Endodermal cell (in vitro differentiated cells): ENCODE measurements at regions not wholly inside any gene's neighbourhood (a gene's known extent, or its start where the extent isn't known, plus 50 kb on each side); places are given as distances from the start of the nearest gene placed in this dataset.

Source experiments
- DNase-seq: peaks from one replicate; pipeline ENCODE4 v3.0.0-alpha.2; 2017
- H3K27ac ChIP-seq: 2 replicates; pipeline ENCODE4 v1.5.1; 2013; ENCODE audit warnings: mild to moderate bottlenecking, low read depth, low read length, moderate library complexity
- H3K27me3 ChIP-seq: 2 replicates; pipeline ENCODE4 v1.6.1; 2013; ENCODE audit warnings: mild to moderate bottlenecking, low read length, moderate library complexity; ENCODE audit not compliant: insufficient read depth, control insufficient read depth, poor library complexity, severe bottlenecking
- H3K36me3 ChIP-seq: 2 replicates; pipeline ENCODE4 v1.7.0; 2013; ENCODE audit warnings: mild to moderate bottlenecking, low read length, moderate library complexity; ENCODE audit not compliant: control insufficient read depth, insufficient read depth
- H3K4me1 ChIP-seq: one replicate; pipeline ENCODE4 v1.7.0; 2013; ENCODE audit warnings: low read length; ENCODE audit not compliant: control insufficient read depth, insufficient read depth
- H3K4me3 ChIP-seq: 2 replicates; pipeline ENCODE4 v1.5.1; 2013; ENCODE audit warnings: mild to moderate bottlenecking, low read length, moderate library complexity
- H3K9ac ChIP-seq: 2 replicates; pipeline ENCODE4 v1.6.1; 2013; ENCODE audit warnings: mild to moderate bottlenecking, low read length, moderate library complexity; ENCODE audit not compliant: poor library complexity, severe bottlenecking; ENCODE audit errors: extremely low read depth
- H3K9me3 ChIP-seq: 2 replicates; pipeline ENCODE4 v1.6.1; 2013; ENCODE audit warnings: mild to moderate bottlenecking, low read length, moderate library complexity; ENCODE audit not compliant: control insufficient read depth
- H3K27ac Mint-ChIP-seq: 2 replicates; pipeline ENCODE4 v1.8.0; 2020; ENCODE audit warnings: mixed read lengths
- H3K27me3 Mint-ChIP-seq: 2 replicates; pipeline ENCODE4 v1.8.0; 2021; ENCODE audit warnings: mild to moderate bottlenecking, mixed read lengths; ENCODE audit not compliant: insufficient read depth
- H3K36me3 Mint-ChIP-seq: 2 replicates; pipeline ENCODE4 v1.8.0; 2020; ENCODE audit warnings: low read depth, mixed read lengths
- H3K4me1 Mint-ChIP-seq: 2 replicates; pipeline ENCODE4 v1.8.0; 2020; ENCODE audit warnings: mixed read lengths
- H3K4me3 Mint-ChIP-seq: 2 replicates; pipeline ENCODE4 v1.8.0; 2020; ENCODE audit warnings: mild to moderate bottlenecking, moderate library complexity, mixed read lengths
- H3K9me3 Mint-ChIP-seq: 2 replicates; pipeline ENCODE4 v1.8.0; 2020; ENCODE audit warnings: mild to moderate bottlenecking, mixed read lengths
- WGBS, 2 experiments: methylation state at CpG; one replicate each; pipeline versions ENCODE4 v1.1.5 to v1.1.7; 2013; ENCODE audit warnings: missing lambda C conversion rate in 2 of 2, mixed read lengths in 1 of 2; ENCODE audit not compliant: insufficient coverage in 1 of 2, insufficient read length in 1 of 2; 5-methylcytosine and 5-hydroxymethylcytosine counted together
- TF ChIP-seq, protein P1 (sequence below): fragments of 200-600 bp; sonication (generic); conservative IDR thresholded peaks from 2 replicates; pipeline ENCODE4 v1.5.0; 2021; ENCODE audit warnings: antibody characterized with exemption, mild to moderate bottlenecking

DNA sequence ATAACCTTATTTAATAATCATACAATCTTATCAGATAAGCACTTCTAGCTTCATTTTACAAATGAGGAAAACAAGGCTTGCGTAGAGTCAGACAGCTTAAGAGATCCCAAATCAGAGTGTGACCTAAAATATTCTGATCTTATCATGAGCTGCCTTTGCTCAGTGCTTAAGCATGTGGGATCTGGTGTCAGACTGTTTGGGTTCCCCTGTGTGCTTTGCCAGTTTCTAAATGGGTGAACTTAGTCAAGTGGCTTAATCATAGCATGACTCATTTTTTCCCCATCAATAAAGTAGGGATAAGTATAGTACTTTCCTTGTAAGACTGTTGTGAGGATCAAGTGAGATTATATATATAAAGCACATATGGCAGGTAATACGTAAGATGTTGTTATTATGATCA lies 612.6 kb upstream of the C16orf82 start:
- H3K27me3 ChIP-seq, result no peaks in the 10 kb centered on the region
- no peaks in the 10 kb centered on the region for H3K4me1 ChIP-seq
- H3K4me3 Mint-ChIP-seq, result no peak overlapping the region
- no peak for DNase-seq
- H3K9ac ChIP-seq, result no peak overlapping the region
- no peak overlapping the region for H3K27ac ChIP-seq
- H3K4me3 ChIP-seq, result no peak overlapping the region
- WGBS, 2 experiments, result 97% methylated on average over 1 of the region's 2 CpGs; no CpG with 5 or more reads in 1 of the 2 experiments
- H3K36me3 ChIP-seq, result no peaks in the 10 kb centered on the region
- no peaks in the 10 kb centered on the region for H3K27me3 Mint-ChIP-seq
- no peak overlapping the region for H3K27ac Mint-ChIP-seq
- peaks cover 5% of the 10 kb centered on the region for H3K9me3 Mint-ChIP-seq
- peaks cover 11% of the 10 kb centered on the region for H3K9me3 ChIP-seq
- H3K36me3 Mint-ChIP-seq, result no peaks in the 10 kb centered on the region
- TF ChIP-seq, protein P1, sequence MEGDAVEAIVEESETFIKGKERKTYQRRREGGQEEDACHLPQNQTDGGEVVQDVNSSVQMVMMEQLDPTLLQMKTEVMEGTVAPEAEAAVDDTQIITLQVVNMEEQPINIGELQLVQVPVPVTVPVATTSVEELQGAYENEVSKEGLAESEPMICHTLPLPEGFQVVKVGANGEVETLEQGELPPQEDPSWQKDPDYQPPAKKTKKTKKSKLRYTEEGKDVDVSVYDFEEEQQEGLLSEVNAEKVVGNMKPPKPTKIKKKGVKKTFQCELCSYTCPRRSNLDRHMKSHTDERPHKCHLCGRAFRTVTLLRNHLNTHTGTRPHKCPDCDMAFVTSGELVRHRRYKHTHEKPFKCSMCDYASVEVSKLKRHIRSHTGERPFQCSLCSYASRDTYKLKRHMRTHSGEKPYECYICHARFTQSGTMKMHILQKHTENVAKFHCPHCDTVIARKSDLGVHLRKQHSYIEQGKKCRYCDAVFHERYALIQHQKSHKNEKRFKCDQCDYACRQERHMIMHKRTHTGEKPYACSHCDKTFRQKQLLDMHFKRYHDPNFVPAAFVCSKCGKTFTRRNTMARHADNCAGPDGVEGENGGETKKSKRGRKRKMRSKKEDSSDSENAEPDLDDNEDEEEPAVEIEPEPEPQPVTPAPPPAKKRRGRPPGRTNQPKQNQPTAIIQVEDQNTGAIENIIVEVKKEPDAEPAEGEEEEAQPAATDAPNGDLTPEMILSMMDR, result no peak
- H3K4me1 Mint-ChIP-seq, result peaks cover 3% of the 10 kb centered on the region

DNA sequence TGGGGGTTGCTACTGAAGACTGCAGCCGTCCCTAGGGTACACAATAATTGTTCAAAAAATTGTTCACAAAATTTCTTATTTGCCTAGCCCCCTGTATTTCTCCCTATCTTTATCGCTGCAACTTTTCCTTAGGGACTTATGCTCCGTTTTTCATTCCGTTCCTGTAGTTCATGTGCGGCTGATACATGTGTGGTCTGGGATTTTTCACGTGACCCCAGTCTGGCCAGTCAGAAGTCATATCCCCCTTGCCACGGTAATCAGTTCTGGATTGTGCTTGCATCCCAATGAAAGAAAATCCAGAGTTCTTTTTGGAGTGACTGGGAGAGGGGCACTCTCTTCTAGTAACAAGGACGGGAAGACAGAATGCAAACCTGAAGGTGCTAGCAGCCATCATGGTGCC lies 610.7 kb upstream of the C16orf82 start:
- WGBS, 2 experiments, result 87 to 89% methylated on average over 6 to 8 of the region's 8 CpGs
- H3K9me3 Mint-ChIP-seq, result peaks cover 4% of the 10 kb centered on the region
- peaks cover 3% of the 10 kb centered on the region for H3K4me1 Mint-ChIP-seq
- Histone ChIP-seq H3K36me3 (no peaks in the 10 kb centered on the region), H3K9ac (no peak overlapping the region), H3K9me3 (peaks cover 11% of the 10 kb centered on the region), H3K4me3 (no peak overlapping the region), H3K27me3 (no peaks in the 10 kb centered on the region), H3K4me1 (no peaks in the 10 kb centered on the region), H3K27ac (no peak overlapping the region)
- no peaks in the 10 kb centered on the region for H3K36me3 Mint-ChIP-seq
- TF ChIP-seq, protein P1, result no peak
- DNase-seq, result no peak
- H3K27ac Mint-ChIP-seq, result no peak overlapping the region
- H3K27me3 Mint-ChIP-seq, result no peaks in the 10 kb centered on the region
- H3K4me3 Mint-ChIP-seq, result no peak overlapping the region

DNA sequence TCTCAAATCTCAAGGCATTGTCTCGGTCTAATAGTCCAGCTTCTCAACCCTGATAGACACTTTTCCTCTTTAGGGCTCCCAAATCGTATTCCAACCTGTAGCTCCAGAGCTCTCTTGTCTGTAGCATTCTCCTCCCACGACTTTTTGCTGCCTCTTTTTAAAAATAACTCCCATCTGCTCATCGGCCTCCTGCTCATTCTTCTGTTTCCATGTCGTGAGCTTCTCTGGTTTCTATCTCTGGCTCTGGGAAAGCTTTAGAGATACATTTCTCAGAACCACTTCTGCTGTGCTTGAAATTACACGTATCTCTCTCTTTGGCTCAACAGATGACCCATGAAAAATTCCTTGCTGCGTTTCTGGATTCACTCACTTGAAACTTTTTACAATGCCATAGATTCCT lies 609.6 kb upstream of the C16orf82 start:
- H3K9me3 ChIP-seq, result peaks cover 11% of the 10 kb centered on the region
- H3K27ac ChIP-seq, result no peak overlapping the region
- no peaks in the 10 kb centered on the region for H3K27me3 Mint-ChIP-seq
- no peak for DNase-seq
- H3K9ac ChIP-seq, result no peak overlapping the region
- TF ChIP-seq, protein P1, result no peak
- WGBS, 2 experiments, result 91 to 93% methylated on average over 5 to 7 of the region's 7 CpGs
- no peak overlapping the region for H3K27ac Mint-ChIP-seq
- no peaks in the 10 kb centered on the region for H3K36me3 Mint-ChIP-seq
- peaks cover 3% of the 10 kb centered on the region for H3K4me1 Mint-ChIP-seq
- no peak overlapping the region for H3K4me3 ChIP-seq
- no peaks in the 10 kb centered on the region for H3K4me1 ChIP-seq
- H3K27me3 ChIP-seq, result no peaks in the 10 kb centered on the region
- H3K36me3 ChIP-seq, result no peaks in the 10 kb centered on the region
- H3K9me3 Mint-ChIP-seq, result peaks cover 4% of the 10 kb centered on the region
- no peak overlapping the region for H3K4me3 Mint-ChIP-seq
